ENCODE measurements at regions not wholly inside any gene's neighbourhood (a gene's known extent, or its start where the extent isn't known, plus 50 kb on each side); places are given as distances from the start of the nearest gene placed in this dataset.

DNA sequence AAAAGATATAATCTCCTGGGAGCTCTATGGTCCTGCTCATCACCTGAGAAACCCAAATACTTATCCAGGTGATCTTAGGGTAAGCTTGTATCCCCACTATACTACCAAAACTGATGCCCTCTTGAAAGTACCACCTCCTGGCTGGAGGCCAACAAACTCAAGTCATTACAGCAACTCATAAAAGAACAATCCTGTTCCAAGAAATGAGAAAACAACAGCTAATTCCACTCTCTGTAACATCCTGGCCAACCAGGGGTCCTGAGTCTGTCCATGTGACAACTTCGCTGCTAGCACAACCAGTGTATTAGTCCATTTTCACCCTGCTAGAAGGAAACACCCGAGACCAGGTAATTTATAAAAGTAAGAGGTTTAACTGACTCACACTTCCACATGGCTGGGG is 190.0 kb upstream of the BMP4 start:
- Histone ChIP-seq H3K27ac (no peak overlapping the region), H3K36me3 (no peaks in the 10 kb centered on the region), H3K4me1 (no peaks in the 10 kb centered on the region), H3K9me3 (peaks cover 0 to 41% (median 18%) of the 10 kb centered on the region in 11 donors), H3K27me3 (no peaks in the 10 kb centered on the region), H3K4me3 (no peak overlapping the region)
- TF ChIP-seq, protein P1, sequence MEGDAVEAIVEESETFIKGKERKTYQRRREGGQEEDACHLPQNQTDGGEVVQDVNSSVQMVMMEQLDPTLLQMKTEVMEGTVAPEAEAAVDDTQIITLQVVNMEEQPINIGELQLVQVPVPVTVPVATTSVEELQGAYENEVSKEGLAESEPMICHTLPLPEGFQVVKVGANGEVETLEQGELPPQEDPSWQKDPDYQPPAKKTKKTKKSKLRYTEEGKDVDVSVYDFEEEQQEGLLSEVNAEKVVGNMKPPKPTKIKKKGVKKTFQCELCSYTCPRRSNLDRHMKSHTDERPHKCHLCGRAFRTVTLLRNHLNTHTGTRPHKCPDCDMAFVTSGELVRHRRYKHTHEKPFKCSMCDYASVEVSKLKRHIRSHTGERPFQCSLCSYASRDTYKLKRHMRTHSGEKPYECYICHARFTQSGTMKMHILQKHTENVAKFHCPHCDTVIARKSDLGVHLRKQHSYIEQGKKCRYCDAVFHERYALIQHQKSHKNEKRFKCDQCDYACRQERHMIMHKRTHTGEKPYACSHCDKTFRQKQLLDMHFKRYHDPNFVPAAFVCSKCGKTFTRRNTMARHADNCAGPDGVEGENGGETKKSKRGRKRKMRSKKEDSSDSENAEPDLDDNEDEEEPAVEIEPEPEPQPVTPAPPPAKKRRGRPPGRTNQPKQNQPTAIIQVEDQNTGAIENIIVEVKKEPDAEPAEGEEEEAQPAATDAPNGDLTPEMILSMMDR (IDR thresholded peaks at IDR 0.05): no peak
- ATAC-seq (no peak), DNase-seq (no peak)
- WGBS, 2 donors: 88 to 94% methylated on average over 2 of the region's 2 CpGs
- intact Hi-C loops (cut with DNase I): no loop called here

DNA sequence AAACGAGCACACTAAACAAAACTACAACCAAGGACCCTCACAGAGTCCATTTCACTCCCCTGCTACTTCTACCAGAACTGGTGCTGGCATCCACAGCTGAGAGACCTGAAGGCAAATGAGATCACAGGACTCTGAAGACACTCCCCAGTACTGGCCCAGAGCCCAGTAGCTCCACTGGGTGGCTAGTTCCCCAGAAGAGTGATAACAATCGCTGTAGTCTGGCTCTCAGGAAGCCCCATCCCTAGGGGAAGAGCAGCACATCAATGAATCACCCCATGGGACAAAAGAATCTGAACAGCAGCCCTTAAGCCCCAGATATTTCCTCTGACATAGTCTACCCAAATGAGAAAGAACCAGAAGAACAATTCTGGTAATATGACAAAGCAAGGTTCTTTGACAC is 190.7 kb upstream of the BMP4 start:
- Histone ChIP-seq H3K36me3 (no peaks in the 10 kb centered on the region), H3K9me3 (peaks cover 0 to 41% (median 18%) of the 10 kb centered on the region in 11 donors), H3K4me3 (no peak overlapping the region), H3K27me3 (no peaks in the 10 kb centered on the region), H3K27ac (no peak overlapping the region), H3K4me1 (no peaks in the 10 kb centered on the region)
- ATAC-seq (peak in 1 of 8 donors; percentile 25), DNase-seq (no peak)
- intact Hi-C loops (cut with DNase I): no loop called here
- WGBS, 2 donors: 32 to 37% methylated on average over 2 of the region's 2 CpGs
- TF ChIP-seq, protein P1 (IDR thresholded peaks at IDR 0.05): no peak

- Histone ChIP-seq H3K4me3 (no peak overlapping the region), H3K36me3 (no peaks in the 10 kb centered on the region), H3K27me3 (no peaks in the 10 kb centered on the region), H3K27ac (no peak overlapping the region), H3K4me1 (no peaks in the 10 kb centered on the region), H3K9me3 (peaks cover 0 to 41% (median 18%) of the 10 kb centered on the region in 11 donors)
- TF ChIP-seq, protein P1 (IDR thresholded peaks at IDR 0.05): no peak
- 90 to 92% methylated on average over 3 of the region's 3 CpGs for WGBS, 2 donors
- ATAC-seq (no peak), DNase-seq (no peak)
- intact Hi-C loops (cut with DNase I): no loop called here
Measured at GRCh38 chr14:54147758-54148157, 191.1 kb upstream of the BMP4 start.

- intact Hi-C loops (cut with DNase I): no loop called here
- Histone ChIP-seq H3K9me3 (peaks cover 0 to 41% (median 18%) of the 10 kb centered on the region in 11 donors), H3K36me3 (no peaks in the 10 kb centered on the region), H3K4me1 (no peaks in the 10 kb centered on the region), H3K4me3 (no peak overlapping the region), H3K27me3 (no peaks in the 10 kb centered on the region), H3K27ac (no peak overlapping the region)
- 84 to 88% methylated on average over 3 of the region's 3 CpGs for WGBS, 2 donors
- DNase-seq (no peak), ATAC-seq (no peak)
- TF ChIP-seq, protein P1 (IDR thresholded peaks at IDR 0.05): no peak
Measured at GRCh38 chr14:54148251-54148650, 191.6 kb upstream of the BMP4 start.

All from heart right ventricle (tissue), 16 donors.